Effector memory CD8-positive, alpha-beta T cell (primary cell): ENCODE measurements at regions not wholly inside any gene's neighbourhood (a gene's known extent, or its start where the extent isn't known, plus 50 kb on each side); places are given as distances from the start of the nearest gene placed in this dataset.

ENCODE experiments used
- ATAC-seq: fragments of 150-1000 bp; cut with Tn5 transposase; replicated peaks from 2 replicates; pipeline ENCODE4 v1.10.0; 2021; ENCODE audit warnings: mild to moderate bottlenecking, moderate library complexity
- DNase-seq, 3 experiments: peaks; one replicate each; pipeline ENCODE4 v3.0.0; 2021
- H3K27ac Mint-ChIP-seq, 2 donors: one replicate each; pipeline ENCODE4 v1.8.0; 2022; ENCODE audit warnings: mild to moderate bottlenecking in 2 of 2, mixed read lengths in 2 of 2, moderate library complexity in 2 of 2
- H3K27me3 Mint-ChIP-seq, 2 donors: one replicate each; pipeline ENCODE4 v1.8.0; 2022; ENCODE audit warnings: mixed read lengths in 2 of 2
- H3K36me3 Mint-ChIP-seq: one replicate; pipeline ENCODE4 v1.8.0; 2022; ENCODE audit warnings: mild to moderate bottlenecking, moderate library complexity, mixed read lengths; ENCODE audit not compliant: insufficient read depth
- H3K4me1 Mint-ChIP-seq, 2 donors: one replicate each; pipeline ENCODE4 v1.8.0; 2022; ENCODE audit warnings: low read depth in 2 of 2, mixed read lengths in 2 of 2
- H3K4me3 Mint-ChIP-seq, 2 donors: one replicate each; pipeline ENCODE4 v1.8.0; 2022; ENCODE audit warnings: mild to moderate bottlenecking in 2 of 2, mixed read lengths in 2 of 2, moderate library complexity in 2 of 2
- H3K9me3 Mint-ChIP-seq, 2 donors: one replicate each; pipeline ENCODE4 v1.8.0; 2022; ENCODE audit warnings: mixed read lengths in 2 of 2

GRCh38 chr5:88999853-89000252 lies 116.9 kb upstream of the MEF2C start:
- no peaks in the 10 kb centered on the region for H3K36me3 Mint-ChIP-seq
- H3K9me3 Mint-ChIP-seq = peaks cover 6 to 7% of the 10 kb centered on the region in 2 donors

GRCh38 chr5:88997937-88998336 lies 115.0 kb upstream of the MEF2C start:
- DNase-seq (no peak), ATAC-seq (no peak)
- H3K36me3 Mint-ChIP-seq = no peaks in the 10 kb centered on the region
- no peak overlapping the region for H3K27ac Mint-ChIP-seq
- peaks cover 0 to 2% of the 10 kb centered on the region in 2 donors for H3K9me3 Mint-ChIP-seq
- no peaks in the 10 kb centered on the region for H3K27me3 Mint-ChIP-seq
- H3K4me3 Mint-ChIP-seq = no peak overlapping the region
- no peaks in the 10 kb centered on the region for H3K4me1 Mint-ChIP-seq

More at GRCh38 chr5:88999853-89000252, 116.9 kb upstream of the MEF2C start:
- no peak overlapping the region for H3K4me3 Mint-ChIP-seq
- H3K27me3 Mint-ChIP-seq = no peaks in the 10 kb centered on the region
- H3K27ac Mint-ChIP-seq = no peak overlapping the region
- no peak for DNase-seq
- ATAC-seq = no peak
- no peaks in the 10 kb centered on the region for H3K4me1 Mint-ChIP-seq

GRCh38 chr5:88984040-88984439 lies 101.1 kb upstream of the MEF2C start:
- peaks cover 3 to 7% of the 10 kb centered on the region in 2 donors for H3K9me3 Mint-ChIP-seq
- H3K27me3 Mint-ChIP-seq = no peaks in the 10 kb centered on the region
- no peak overlapping the region for H3K4me3 Mint-ChIP-seq
- no peaks in the 10 kb centered on the region for H3K4me1 Mint-ChIP-seq
- H3K36me3 Mint-ChIP-seq = no peaks in the 10 kb centered on the region
- H3K27ac Mint-ChIP-seq = no peak overlapping the region
- ATAC-seq (no peak), DNase-seq (no peak)

GRCh38 chr5:88979726-88980125 lies 96.7 kb upstream of the MEF2C start:
- Mint-ChIP-seq H3K9me3 (peaks cover 5 to 15% of the 10 kb centered on the region in 2 donors), H3K36me3 (no peaks in the 10 kb centered on the region), H3K27ac (no peak overlapping the region), H3K4me3 (no peak overlapping the region), H3K27me3 (no peaks in the 10 kb centered on the region), H3K4me1 (no peaks in the 10 kb centered on the region)
- DNase-seq (no peak), ATAC-seq (no peak)

- Mint-ChIP-seq H3K27ac (no peak overlapping the region), H3K9me3 (peaks cover 5 to 15% of the 10 kb centered on the region in 2 donors), H3K4me3 (no peak overlapping the region), H3K36me3 (no peaks in the 10 kb centered on the region), H3K27me3 (no peaks in the 10 kb centered on the region), H3K4me1 (no peaks in the 10 kb centered on the region)
- no peak for DNase-seq
- no peak for ATAC-seq
These were observed 96.3 kb upstream of the MEF2C start for GRCh38 chr5:88979244-88979643.

- H3K4me3 Mint-ChIP-seq = no peak overlapping the region
- no peaks in the 10 kb centered on the region for H3K36me3 Mint-ChIP-seq
- H3K9me3 Mint-ChIP-seq = peaks cover 5 to 15% of the 10 kb centered on the region in 2 donors
- H3K4me1 Mint-ChIP-seq = no peaks in the 10 kb centered on the region
- no peak for DNase-seq
- H3K27ac Mint-ChIP-seq = no peak overlapping the region
- no peaks in the 10 kb centered on the region for H3K27me3 Mint-ChIP-seq
- no peak for ATAC-seq
These were observed 93.9 kb upstream of the MEF2C start for GRCh38 chr5:88976914-88977313.

- no peak overlapping the region for H3K4me3 Mint-ChIP-seq
- no peak for ATAC-seq
- DNase-seq = no peak
- no peaks in the 10 kb centered on the region for H3K36me3 Mint-ChIP-seq
- H3K27ac Mint-ChIP-seq = no peak overlapping the region
- H3K4me1 Mint-ChIP-seq = no peaks in the 10 kb centered on the region
- peaks cover 2 to 16% of the 10 kb centered on the region in 2 donors for H3K9me3 Mint-ChIP-seq
- H3K27me3 Mint-ChIP-seq = no peaks in the 10 kb centered on the region
These were observed 84.9 kb upstream of the MEF2C start for GRCh38 chr5:88967633-88968585.

- H3K4me3 Mint-ChIP-seq = no peak overlapping the region
- no peaks in the 10 kb centered on the region for H3K27me3 Mint-ChIP-seq
- peaks cover 4 to 16% of the 10 kb centered on the region in 2 donors for H3K9me3 Mint-ChIP-seq
- H3K27ac Mint-ChIP-seq = no peak overlapping the region
- no peak for ATAC-seq
- DNase-seq = no peak
- no peaks in the 10 kb centered on the region for H3K4me1 Mint-ChIP-seq
- no peaks in the 10 kb centered on the region for H3K36me3 Mint-ChIP-seq
These were observed 81.8 kb upstream of the MEF2C start for GRCh38 chr5:88964831-88965230.

GRCh38 chr5:88957013-88957412 lies 74.0 kb upstream of the MEF2C start:
- Mint-ChIP-seq H3K27me3 (no peaks in the 10 kb centered on the region), H3K9me3 (peaks cover 7% of the 10 kb centered on the region in 2 donors), H3K4me3 (no peak overlapping the region), H3K36me3 (no peaks in the 10 kb centered on the region), H3K4me1 (no peaks in the 10 kb centered on the region), H3K27ac (no peak overlapping the region)
- no peak for DNase-seq
- ATAC-seq = no peak

GRCh38 chr5:88956416-88956815 lies 73.4 kb upstream of the MEF2C start:
- H3K27me3 Mint-ChIP-seq = no peaks in the 10 kb centered on the region

GRCh38 chr5:88955403-88955802 lies 72.4 kb upstream of the MEF2C start:
- no peak for DNase-seq
- no peak for ATAC-seq
- Mint-ChIP-seq H3K4me1 (no peaks in the 10 kb centered on the region), H3K9me3 (peaks cover 6 to 7% of the 10 kb centered on the region in 2 donors), H3K27me3 (no peaks in the 10 kb centered on the region), H3K36me3 (no peaks in the 10 kb centered on the region), H3K27ac (no peak overlapping the region), H3K4me3 (no peak overlapping the region)

More at GRCh38 chr5:88956416-88956815, 73.4 kb upstream of the MEF2C start:
- Mint-ChIP-seq H3K4me1 (no peaks in the 10 kb centered on the region), H3K9me3 (peaks cover 7% of the 10 kb centered on the region in 2 donors), H3K27ac (no peak overlapping the region), H3K4me3 (no peak overlapping the region), H3K36me3 (no peaks in the 10 kb centered on the region)
- no peak for DNase-seq
- ATAC-seq = no peak

- Mint-ChIP-seq H3K4me1 (no peaks in the 10 kb centered on the region), H3K4me3 (no peak overlapping the region), H3K27me3 (no peaks in the 10 kb centered on the region), H3K27ac (no peak overlapping the region), H3K36me3 (no peaks in the 10 kb centered on the region), H3K9me3 (peaks cover 6 to 7% of the 10 kb centered on the region in 2 donors)
- DNase-seq (no peak), ATAC-seq (no peak)
These were observed 71.5 kb upstream of the MEF2C start for GRCh38 chr5:88954511-88954910.

- Mint-ChIP-seq H3K27ac (no peak overlapping the region), H3K27me3 (no peaks in the 10 kb centered on the region)
- no peak for ATAC-seq
These were observed 70.1 kb upstream of the MEF2C start for GRCh38 chr5:88952996-88953643.

GRCh38 chr5:88952344-88952743 lies 69.4 kb upstream of the MEF2C start:
- DNase-seq = no peak
- H3K27me3 Mint-ChIP-seq = no peaks in the 10 kb centered on the region
- H3K9me3 Mint-ChIP-seq = peaks cover 7 to 11% of the 10 kb centered on the region in 2 donors
- no peaks in the 10 kb centered on the region for H3K36me3 Mint-ChIP-seq
- no peak overlapping the region for H3K27ac Mint-ChIP-seq
- no peak overlapping the region for H3K4me3 Mint-ChIP-seq
- no peak for ATAC-seq
- H3K4me1 Mint-ChIP-seq = no peaks in the 10 kb centered on the region

More at GRCh38 chr5:88952996-88953643, 70.1 kb upstream of the MEF2C start:
- Mint-ChIP-seq H3K9me3 (peaks cover 7 to 11% of the 10 kb centered on the region in 2 donors), H3K4me3 (no peak overlapping the region), H3K36me3 (no peaks in the 10 kb centered on the region), H3K4me1 (no peaks in the 10 kb centered on the region)
- DNase-seq = no peak
